GM12878 (cell line): ENCODE measurements at regions not wholly inside any gene's neighbourhood (a gene's known extent, or its start where the extent isn't known, plus 50 kb on each side); places are given as distances from the start of the nearest gene placed in this dataset.

Experiments
- EGR1 ChIP-seq, 2 experiments: IDR thresholded peaks; 1 replicate in 1 of 2; 2 replicates in 1 of 2; pipeline ENCODE4 v1.6.1; 2011 to 2012; ENCODE audit warnings: low read depth in 2 of 2, low read length in 2 of 2, borderline replicate concordance in 1 of 2, mild to moderate bottlenecking in 1 of 2, moderate library complexity in 1 of 2
- EZH2 ChIP-seq: IDR thresholded peaks from 2 replicates; pipeline ENCODE4 v1.6.1; 2012; ENCODE audit warnings: low read depth, mild to moderate bottlenecking, control low read depth, inconsistent platforms, low read length, borderline replicate concordance; ENCODE audit not compliant: control insufficient read depth
- FOXM1 ChIP-seq: IDR thresholded peaks from 2 replicates; pipeline ENCODE4 v1.6.1; 2012; ENCODE audit warnings: low read depth, mild to moderate bottlenecking, inconsistent platforms, low read length, moderate library complexity
- SMAD5 ChIP-seq: IDR thresholded peaks from 2 replicates; pipeline ENCODE4 v1.6.1; 2016; ENCODE audit warnings: antibody characterized with exemption, low read depth
- SUPT20H ChIP-seq: IDR thresholded peaks from 2 replicates; pipeline ENCODE4 v1.6.1; 2011; ENCODE audit warnings: low read depth, mild to moderate bottlenecking, low read length, moderate library complexity, borderline replicate concordance; ENCODE audit not compliant: control insufficient read depth
- SUZ12 ChIP-seq: fragments of 200-600 bp; sonication (generic); IDR thresholded peaks from one replicate; pipeline ENCODE4 v1.6.1; 2018; ENCODE audit warnings: antibody characterized with exemption, mild to moderate bottlenecking; ENCODE audit not compliant: unreplicated experiment
- TF ChIP-seq, protein P1 (sequence below): IDR thresholded peaks from 2 replicates; pipeline ENCODE4 v1.6.1; 2012; ENCODE audit warnings: low read depth, low read length, improper control_type of control experiment
- TF ChIP-seq, protein P2 (sequence below), 3 experiments: IDR thresholded peaks in 2 of 3; conservative IDR thresholded peaks in 1 of 3; 2 replicates each; pipeline ENCODE4 v1.5.1; 2011; ENCODE audit warnings: low read depth in 3 of 3, low read length in 3 of 3, mild to moderate bottlenecking in 3 of 3, control low read depth in 2 of 3, moderate library complexity in 2 of 3, inconsistent platforms in 1 of 3, mixed read lengths in 1 of 3; ENCODE audit not compliant: control insufficient read depth in 2 of 3, insufficient read depth in 1 of 3; ENCODE audit errors: extremely low read depth in 1 of 3

DNA sequence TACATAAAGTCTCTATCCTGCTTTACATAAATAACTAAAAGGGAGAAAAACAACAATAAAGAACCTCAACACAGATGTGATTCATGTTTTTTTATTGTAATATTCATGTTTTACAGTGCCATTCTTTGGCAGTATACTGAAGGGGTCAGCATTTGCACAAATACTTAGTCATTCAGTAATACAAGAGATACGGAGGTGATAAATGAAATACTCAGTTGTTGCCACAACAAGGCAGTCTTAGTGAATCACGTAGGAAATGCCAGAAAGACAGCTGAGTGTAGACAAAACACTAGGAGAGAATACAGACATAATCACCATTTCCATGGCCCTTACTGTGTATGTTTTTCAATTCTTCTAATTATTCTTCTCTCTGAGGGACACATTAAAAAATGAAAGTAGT, 910.4 kb downstream of the METTL15 start:
- TF ChIP-seq EZH2 (no peak), FOXM1 (no peak), EGR1 (IDR thresholded peaks at IDR 0.05; ENCODE audit: borderline replicate concordance in 1 of 2, low read depth in 2 of 2, low read length in 2 of 2) (no peak), SUPT20H (no peak), SMAD5 (no peak), SUZ12 (no peak)
- TF ChIP-seq, protein P1, sequence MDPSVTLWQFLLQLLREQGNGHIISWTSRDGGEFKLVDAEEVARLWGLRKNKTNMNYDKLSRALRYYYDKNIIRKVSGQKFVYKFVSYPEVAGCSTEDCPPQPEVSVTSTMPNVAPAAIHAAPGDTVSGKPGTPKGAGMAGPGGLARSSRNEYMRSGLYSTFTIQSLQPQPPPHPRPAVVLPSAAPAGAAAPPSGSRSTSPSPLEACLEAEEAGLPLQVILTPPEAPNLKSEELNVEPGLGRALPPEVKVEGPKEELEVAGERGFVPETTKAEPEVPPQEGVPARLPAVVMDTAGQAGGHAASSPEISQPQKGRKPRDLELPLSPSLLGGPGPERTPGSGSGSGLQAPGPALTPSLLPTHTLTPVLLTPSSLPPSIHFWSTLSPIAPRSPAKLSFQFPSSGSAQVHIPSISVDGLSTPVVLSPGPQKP = no peak
- TF ChIP-seq, protein P2, sequence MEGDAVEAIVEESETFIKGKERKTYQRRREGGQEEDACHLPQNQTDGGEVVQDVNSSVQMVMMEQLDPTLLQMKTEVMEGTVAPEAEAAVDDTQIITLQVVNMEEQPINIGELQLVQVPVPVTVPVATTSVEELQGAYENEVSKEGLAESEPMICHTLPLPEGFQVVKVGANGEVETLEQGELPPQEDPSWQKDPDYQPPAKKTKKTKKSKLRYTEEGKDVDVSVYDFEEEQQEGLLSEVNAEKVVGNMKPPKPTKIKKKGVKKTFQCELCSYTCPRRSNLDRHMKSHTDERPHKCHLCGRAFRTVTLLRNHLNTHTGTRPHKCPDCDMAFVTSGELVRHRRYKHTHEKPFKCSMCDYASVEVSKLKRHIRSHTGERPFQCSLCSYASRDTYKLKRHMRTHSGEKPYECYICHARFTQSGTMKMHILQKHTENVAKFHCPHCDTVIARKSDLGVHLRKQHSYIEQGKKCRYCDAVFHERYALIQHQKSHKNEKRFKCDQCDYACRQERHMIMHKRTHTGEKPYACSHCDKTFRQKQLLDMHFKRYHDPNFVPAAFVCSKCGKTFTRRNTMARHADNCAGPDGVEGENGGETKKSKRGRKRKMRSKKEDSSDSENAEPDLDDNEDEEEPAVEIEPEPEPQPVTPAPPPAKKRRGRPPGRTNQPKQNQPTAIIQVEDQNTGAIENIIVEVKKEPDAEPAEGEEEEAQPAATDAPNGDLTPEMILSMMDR (IDR thresholded peaks at IDR 0.05 in 2 of 3, conservative IDR thresholded peaks at IDR 0.05 in 1 of 3; ENCODE audit: control insufficient read depth in 2 of 3, extremely low read depth in 1 of 3, insufficient read depth in 1 of 3, low read depth in 3 of 3, low read length in 3 of 3) = no peak
